LNCaP clone FGC (cell line): ENCODE measurements at regions not wholly inside any gene's neighbourhood (a gene's known extent, or its start where the extent isn't known, plus 50 kb on each side); places are given as distances from the start of the nearest gene placed in this dataset.
A peak's percentile ranks its signal among the peaks of the same experiment; 100 is the strongest.

Source experiments
- DNase-seq: peaks from one replicate; pipeline ENCODE4 v3.0.0-alpha.2; 2011; ENCODE audit warnings: low read depth
- H3K4me3 ChIP-seq: 2 replicates; pipeline ENCODE4 v1.5.1; 2011; ENCODE audit warnings: mild to moderate bottlenecking, low read depth, low read length, control low read depth
- CTCF ChIP-seq: IDR thresholded peaks from 2 replicates; pipeline ENCODE4 v1.5.1; 2012; ENCODE audit warnings: mild to moderate bottlenecking; ENCODE audit not compliant: control insufficient read depth, insufficient read depth; ENCODE audit errors: extremely low read depth

- DNase-seq, result no peak
- no peak for TF ChIP-seq CTCF
- no peak overlapping the region for H3K4me3 ChIP-seq
Observed at GRCh38 chr13:50355797-50356196, 340.6 kb downstream of the KCNRG start.

GRCh38 chr13:50357136-50357535 is 341.9 kb downstream of the KCNRG start:
- peak overlapping the region; percentile 19 for H3K4me3 ChIP-seq
- DNase-seq, result no peak
- TF ChIP-seq CTCF, result no peak

GRCh38 chr13:50357586-50358118 is 342.4 kb downstream of the KCNRG start:
- no peak for TF ChIP-seq CTCF
- H3K4me3 ChIP-seq, result peak overlapping the region; percentile 19
- DNase-seq, result peak; percentile 98

- H3K4me3 ChIP-seq, result no peak overlapping the region
- DNase-seq, result no peak
- no peak for TF ChIP-seq CTCF
Observed at GRCh38 chr13:50358231-50359040, 343.2 kb downstream of the KCNRG start.

- H3K4me3 ChIP-seq, result no peak overlapping the region
- no peak for DNase-seq
- no peak for TF ChIP-seq CTCF
Observed at GRCh38 chr13:50359041-50359367, 343.8 kb downstream of the KCNRG start.

- H3K4me3 ChIP-seq, result no peak overlapping the region
- DNase-seq, result no peak
- TF ChIP-seq CTCF, result no peak
Observed at GRCh38 chr13:50359779-50360178, 344.5 kb downstream of the KCNRG start.

GRCh38 chr13:50360637-50361036 is 345.4 kb downstream of the KCNRG start:
- no peak for TF ChIP-seq CTCF
- no peak for DNase-seq
- no peak overlapping the region for H3K4me3 ChIP-seq
